ENCODE measurements at regions not wholly inside any gene's neighbourhood (a gene's known extent, or its start where the extent isn't known, plus 50 kb on each side); places are given as distances from the start of the nearest gene placed in this dataset.

DNA sequence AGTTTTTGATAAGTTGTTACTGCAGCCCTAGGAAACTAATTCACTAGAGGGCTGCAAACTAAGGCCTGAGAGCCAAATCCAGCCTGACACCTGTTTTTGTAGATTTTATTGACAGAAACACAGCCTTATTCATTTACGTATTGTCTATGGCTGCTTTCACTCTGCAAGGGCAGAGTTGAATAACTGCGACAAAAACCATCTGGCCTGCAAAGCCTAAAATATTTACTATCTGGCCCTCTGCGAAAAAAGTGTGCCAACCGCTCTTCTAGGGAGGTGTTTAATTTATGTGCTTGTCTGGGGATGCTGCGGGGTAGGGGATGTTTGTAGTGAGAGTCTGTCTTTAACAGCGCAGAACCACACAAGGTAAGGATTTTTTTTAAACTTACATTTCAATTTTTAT, 165.0 kb upstream of the RBFOX1 start:
- Histone ChIP-seq H3K27me3 (ENCODE audit: insufficient read depth, insufficient read length) (no peaks in the 10 kb centered on the region), H3K9ac (ENCODE audit: insufficient read length, low read depth) (no peak overlapping the region), H3K9me3 (ENCODE audit: insufficient read depth, low read length) (no peaks in the 10 kb centered on the region), H3K4me3 (ENCODE audit: insufficient read length, low read depth) (no peak overlapping the region), H3K4me1 (ENCODE audit: insufficient read depth, insufficient read length) (no peaks in the 10 kb centered on the region), H3K36me3 (ENCODE audit: insufficient read depth, insufficient read length, low read length) (no peaks in the 10 kb centered on the region)
- no peak for DNase-seq (ENCODE audit: low read depth, low spot score)
- TF ChIP-seq SUZ12 (IDR thresholded peaks at IDR 0.05; ENCODE audit: extremely low read depth, insufficient read depth, insufficient read length) (no peak), ZNF274 (IDR thresholded peaks at IDR 0.05; ENCODE audit: low read depth, low read length) (no peak)

GRCh38 chr16:7161891-7162290, 170.8 kb upstream of the RBFOX1 start:
- no peak for TF ChIP-seq ZNF274 (IDR thresholded peaks at IDR 0.05; ENCODE audit: low read depth, low read length)
- H3K4me1 ChIP-seq (ENCODE audit: insufficient read depth, insufficient read length), result no peaks in the 10 kb centered on the region
- H3K9me3 ChIP-seq (ENCODE audit: insufficient read depth, low read length), result no peaks in the 10 kb centered on the region
- no peak overlapping the region for H3K9ac ChIP-seq (ENCODE audit: insufficient read length, low read depth)
- DNase-seq (ENCODE audit: low read depth, low spot score), result no peak
- H3K4me3 ChIP-seq (ENCODE audit: insufficient read length, low read depth), result no peak overlapping the region
- H3K36me3 ChIP-seq (ENCODE audit: insufficient read depth, insufficient read length, low read length), result no peaks in the 10 kb centered on the region
- H3K27me3 ChIP-seq (ENCODE audit: insufficient read depth, insufficient read length), result no peaks in the 10 kb centered on the region

- DNase-seq (ENCODE audit: low read depth, low spot score), result no peak
- Histone ChIP-seq H3K9ac (ENCODE audit: insufficient read length, low read depth) (no peak overlapping the region), H3K27me3 (ENCODE audit: insufficient read depth, insufficient read length) (no peaks in the 10 kb centered on the region), H3K9me3 (ENCODE audit: insufficient read depth, low read length) (no peaks in the 10 kb centered on the region), H3K4me1 (ENCODE audit: insufficient read depth, insufficient read length) (no peaks in the 10 kb centered on the region), H3K4me3 (ENCODE audit: insufficient read length, low read depth) (no peak overlapping the region), H3K36me3 (ENCODE audit: insufficient read depth, insufficient read length, low read length) (no peaks in the 10 kb centered on the region)
- TF ChIP-seq YY1 (IDR thresholded peaks at IDR 0.05; ENCODE audit: insufficient read depth, insufficient read length) (no peak), ZNF274 (IDR thresholded peaks at IDR 0.05; ENCODE audit: low read depth, low read length) (no peak), SUZ12 (IDR thresholded peaks at IDR 0.05; ENCODE audit: extremely low read depth, insufficient read depth, insufficient read length) (no peak)
Observed at GRCh38 chr16:7160093-7160492, 172.6 kb upstream of the RBFOX1 start.

GRCh38 chr16:7158481-7158880, 174.2 kb upstream of the RBFOX1 start:
- no peaks in the 10 kb centered on the region for H3K36me3 ChIP-seq (ENCODE audit: insufficient read depth, insufficient read length, low read length)
- H3K4me1 ChIP-seq (ENCODE audit: insufficient read depth, insufficient read length), result no peaks in the 10 kb centered on the region
- no peak for DNase-seq (ENCODE audit: low read depth, low spot score)
- TF ChIP-seq ZNF274 (IDR thresholded peaks at IDR 0.05; ENCODE audit: low read depth, low read length) (no peak), SUZ12 (IDR thresholded peaks at IDR 0.05; ENCODE audit: extremely low read depth, insufficient read depth, insufficient read length) (no peak), YY1 (IDR thresholded peaks at IDR 0.05; ENCODE audit: insufficient read depth, insufficient read length) (no peak)
- H3K27me3 ChIP-seq (ENCODE audit: insufficient read depth, insufficient read length), result no peaks in the 10 kb centered on the region
- H3K9ac ChIP-seq (ENCODE audit: insufficient read length, low read depth), result no peak overlapping the region
- no peaks in the 10 kb centered on the region for H3K9me3 ChIP-seq (ENCODE audit: insufficient read depth, low read length)
- H3K4me3 ChIP-seq (ENCODE audit: insufficient read length, low read depth), result no peak overlapping the region

DNA sequence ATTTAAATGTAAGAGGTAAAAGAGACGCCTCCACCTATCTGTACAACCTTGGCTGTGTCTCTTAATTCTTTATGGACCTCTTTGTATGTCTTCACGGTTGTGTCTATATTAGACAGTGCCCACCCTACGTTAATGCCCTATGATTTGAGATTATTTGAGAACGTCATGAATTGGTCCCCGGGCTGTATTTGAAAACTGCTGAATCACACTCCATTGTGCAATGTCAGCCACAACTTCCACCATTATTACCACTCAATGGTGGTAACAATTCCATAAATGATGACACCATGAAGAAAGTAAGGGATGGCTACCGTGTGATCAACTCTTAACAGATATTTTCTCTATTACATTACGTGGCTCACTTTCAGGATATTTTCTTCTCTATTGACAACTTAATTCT, 182.4 kb upstream of the RBFOX1 start:
- Histone ChIP-seq H3K27me3 (ENCODE audit: insufficient read depth, insufficient read length) (no peaks in the 10 kb centered on the region), H3K36me3 (ENCODE audit: insufficient read depth, insufficient read length, low read length) (no peaks in the 10 kb centered on the region), H3K9me3 (ENCODE audit: insufficient read depth, low read length) (peaks cover 4% of the 10 kb centered on the region; the same call in 1 of the 2 replicates), H3K9ac (ENCODE audit: insufficient read length, low read depth) (no peak overlapping the region), H3K4me1 (ENCODE audit: insufficient read depth, insufficient read length) (no peaks in the 10 kb centered on the region), H3K4me3 (ENCODE audit: insufficient read length, low read depth) (no peak overlapping the region)
- DNase-seq (ENCODE audit: low read depth, low spot score), result no peak
- TF ChIP-seq SUZ12 (IDR thresholded peaks at IDR 0.05; ENCODE audit: extremely low read depth, insufficient read depth, insufficient read length), result no peak
- TF ChIP-seq YY1 (IDR thresholded peaks at IDR 0.05; ENCODE audit: insufficient read depth, insufficient read length), result no peak
- TF ChIP-seq ZNF274 (IDR thresholded peaks at IDR 0.05; ENCODE audit: low read depth, low read length), result no peak

DNA sequence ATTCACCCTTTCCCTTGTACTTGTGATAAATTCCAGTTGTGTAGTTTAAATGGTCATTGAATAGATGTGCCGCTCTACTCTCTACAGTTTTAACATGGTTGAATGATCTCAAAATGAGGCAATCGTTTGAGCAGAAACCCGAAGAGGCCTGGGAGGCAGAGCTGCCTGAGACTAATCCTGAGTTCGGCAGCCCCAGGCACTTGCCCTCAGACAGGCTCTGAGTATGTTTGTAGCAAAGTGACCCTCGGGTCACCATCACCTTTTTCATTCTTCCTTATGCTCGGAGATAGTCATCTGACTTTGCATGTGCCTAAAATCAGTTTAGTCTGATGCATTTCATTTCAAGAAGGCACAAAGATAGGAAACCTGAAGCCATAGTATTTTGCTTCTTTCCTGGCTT, 184.0 kb upstream of the RBFOX1 start:
- Histone ChIP-seq H3K9me3 (ENCODE audit: insufficient read depth, low read length) (peaks cover 4% of the 10 kb centered on the region; the same call in 1 of the 2 replicates), H3K9ac (ENCODE audit: insufficient read length, low read depth) (no peak overlapping the region), H3K27me3 (ENCODE audit: insufficient read depth, insufficient read length) (no peaks in the 10 kb centered on the region), H3K4me1 (ENCODE audit: insufficient read depth, insufficient read length) (no peaks in the 10 kb centered on the region), H3K4me3 (ENCODE audit: insufficient read length, low read depth) (no peak overlapping the region), H3K36me3 (ENCODE audit: insufficient read depth, insufficient read length, low read length) (no peaks in the 10 kb centered on the region)
- TF ChIP-seq SUZ12 (IDR thresholded peaks at IDR 0.05; ENCODE audit: extremely low read depth, insufficient read depth, insufficient read length), result no peak
- TF ChIP-seq YY1 (IDR thresholded peaks at IDR 0.05; ENCODE audit: insufficient read depth, insufficient read length), result no peak
- TF ChIP-seq ZNF274 (IDR thresholded peaks at IDR 0.05; ENCODE audit: low read depth, low read length), result no peak
- no peak for DNase-seq (ENCODE audit: low read depth, low spot score)

DNA sequence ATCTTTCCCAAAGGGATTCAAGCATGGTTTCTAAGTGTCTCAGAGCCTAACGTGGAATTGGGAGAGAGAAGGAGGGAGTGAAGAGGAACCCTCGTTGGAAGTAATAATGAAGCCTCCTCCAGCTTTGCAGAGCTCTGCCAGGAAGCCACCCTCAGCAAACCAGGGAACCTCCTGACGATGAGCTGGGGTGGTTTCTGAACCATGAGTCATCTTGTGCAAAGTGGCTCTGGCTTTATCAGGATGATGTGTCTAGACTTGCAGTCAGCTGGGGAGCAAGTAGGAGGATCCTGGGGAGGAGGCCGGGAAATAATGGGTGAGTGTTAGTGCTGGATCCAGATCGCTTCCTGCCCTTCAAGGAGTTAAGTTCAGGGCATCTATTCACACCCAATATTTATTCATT, 191.7 kb upstream of the RBFOX1 start:
- Histone ChIP-seq H3K4me1 (ENCODE audit: insufficient read depth, insufficient read length) (no peaks in the 10 kb centered on the region), H3K9me3 (ENCODE audit: insufficient read depth, low read length) (no peaks in the 10 kb centered on the region), H3K4me3 (ENCODE audit: insufficient read length, low read depth) (no peak overlapping the region), H3K36me3 (ENCODE audit: insufficient read depth, insufficient read length, low read length) (no peaks in the 10 kb centered on the region), H3K27me3 (ENCODE audit: insufficient read depth, insufficient read length) (no peaks in the 10 kb centered on the region), H3K9ac (ENCODE audit: insufficient read length, low read depth) (no peak overlapping the region)
- no peak for DNase-seq (ENCODE audit: low read depth, low spot score)
- no peak for TF ChIP-seq YY1 (IDR thresholded peaks at IDR 0.05; ENCODE audit: insufficient read depth, insufficient read length)
- TF ChIP-seq SUZ12 (IDR thresholded peaks at IDR 0.05; ENCODE audit: extremely low read depth, insufficient read depth, insufficient read length), result no peak
- TF ChIP-seq ZNF274 (IDR thresholded peaks at IDR 0.05; ENCODE audit: low read depth, low read length), result no peak
